GM19372 (cell line): ENCODE measurements at regions not wholly inside any gene's neighbourhood (a gene's known extent, or its start where the extent isn't known, plus 50 kb on each side); places are given as distances from the start of the nearest gene placed in this dataset.

Experiments
- ATAC-seq: cut with Tn5 transposase; IDR thresholded peaks from one replicate; pipeline ENCODE4 v1.9.1; 2021; ENCODE audit warnings: mild to moderate bottlenecking, low read depth, moderate library complexity; ENCODE audit not compliant: unreplicated experiment

DNA sequence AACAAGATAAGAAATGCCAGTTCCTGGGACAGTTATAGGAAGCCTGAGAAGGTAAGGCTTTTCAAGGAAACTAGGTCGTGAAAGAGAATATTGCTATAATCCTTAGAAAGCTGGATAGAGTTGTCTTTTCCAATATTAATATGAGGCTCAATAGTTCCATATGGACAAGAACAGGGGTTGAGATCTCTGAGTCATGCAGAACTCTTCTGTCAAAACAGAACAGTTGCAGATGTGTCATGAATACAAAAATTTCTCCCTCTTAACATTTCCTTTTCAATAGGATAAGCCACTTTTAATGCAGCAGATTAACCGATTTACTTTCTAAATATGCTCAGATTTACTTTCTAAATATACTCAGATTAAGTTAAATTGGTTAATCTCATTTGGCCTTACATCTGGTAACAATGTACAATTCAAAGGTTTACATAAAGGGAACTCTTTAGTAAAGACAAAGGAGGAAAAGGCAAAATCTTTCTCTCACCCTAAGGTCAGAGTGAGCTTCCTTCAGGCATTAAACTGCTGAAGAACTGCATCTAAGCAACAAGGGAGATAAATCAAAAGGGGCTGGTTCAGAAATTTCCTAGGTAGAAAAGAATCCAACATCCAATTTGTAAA, 104.7 kb upstream of the PCDH15 start:
- ATAC-seq = no peak

DNA sequence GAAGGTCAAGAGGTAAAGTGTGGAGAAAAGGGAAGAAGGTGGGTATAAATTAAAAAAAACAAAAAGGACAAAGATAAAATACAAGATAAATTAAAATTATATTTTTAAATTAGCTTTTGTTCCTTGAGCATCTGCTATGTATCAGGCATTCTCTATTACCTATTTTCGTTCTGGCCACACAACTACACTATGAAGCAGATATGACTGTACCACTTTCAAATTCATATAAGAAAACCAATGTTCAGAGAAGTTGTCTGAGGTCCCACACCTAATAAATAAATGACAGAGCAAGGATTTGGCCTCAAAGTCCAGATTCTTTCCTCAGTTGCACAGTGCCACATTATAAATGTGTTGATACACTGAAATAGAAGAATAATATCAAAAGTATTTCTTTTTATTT, 103.8 kb upstream of the PCDH15 start:
- ATAC-seq = no peak

DNA sequence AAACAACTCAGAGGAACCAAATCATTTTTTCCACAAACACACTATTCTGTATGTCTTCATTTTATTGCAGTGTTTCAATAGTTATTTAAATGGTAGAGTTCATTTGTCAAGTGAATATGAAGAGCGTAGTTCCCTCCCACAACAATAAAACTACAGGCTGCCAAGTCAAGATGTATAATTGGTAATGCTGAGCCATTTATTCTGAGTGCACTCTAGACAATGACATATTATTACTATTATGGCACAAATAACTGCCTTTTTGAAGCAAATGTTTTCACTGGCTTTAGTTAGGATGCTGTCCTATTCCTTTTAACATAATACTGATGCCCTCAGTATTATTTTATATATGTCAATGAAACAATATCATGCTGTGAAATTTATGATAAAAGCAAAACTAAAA, 102.7 kb upstream of the PCDH15 start:
- no peak for ATAC-seq

- no peak for ATAC-seq
These were observed 99.6 kb upstream of the PCDH15 start for GRCh38 chr10:54900584-54900983.

GRCh38 chr10:54880996-54881395, 80.0 kb upstream of the PCDH15 start:
- ATAC-seq = no peak

DNA sequence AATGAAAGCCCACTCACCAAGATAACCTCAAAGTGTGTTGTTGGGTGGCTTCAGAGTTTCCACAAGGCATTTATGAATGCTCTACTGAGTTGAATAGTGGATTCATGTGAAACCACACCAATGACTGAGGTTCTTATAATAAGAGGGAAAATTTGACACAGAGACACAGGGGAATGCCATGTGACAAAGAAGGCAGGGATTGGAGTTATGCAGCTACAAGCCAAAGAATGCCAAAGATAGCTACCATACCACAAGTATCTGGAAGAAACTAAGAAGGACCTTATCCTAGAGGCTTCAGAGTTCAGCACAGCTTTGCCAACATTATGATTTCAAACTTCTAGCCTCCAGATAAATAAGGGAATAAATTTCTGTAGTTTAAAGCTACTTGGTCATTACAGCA, 68.0 kb upstream of the PCDH15 start:
- ATAC-seq = no peak

DNA sequence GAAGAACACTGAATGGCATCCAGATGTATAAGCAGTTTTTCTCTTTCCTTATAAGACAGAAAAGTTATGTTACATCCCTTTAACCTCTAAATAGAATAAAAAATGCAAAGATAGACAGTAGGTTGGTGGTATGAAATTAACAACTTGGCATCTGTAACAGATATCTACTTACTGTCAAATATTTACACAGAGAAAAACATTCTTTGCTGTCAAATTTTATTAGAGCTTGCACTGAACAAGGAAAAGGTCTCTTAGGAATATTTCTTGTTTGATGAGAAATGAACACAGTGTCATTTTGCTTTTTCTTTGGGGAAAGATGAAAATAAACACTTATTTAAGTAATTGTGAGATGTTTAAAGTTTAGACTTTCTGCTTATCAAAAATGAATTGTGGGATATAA, 65.6 kb upstream of the PCDH15 start:
- no peak for ATAC-seq

GRCh38 chr10:54854843-54855242, 53.8 kb upstream of the PCDH15 start:
- ATAC-seq = no peak

GRCh38 chr10:54854389-54854788, 53.4 kb upstream of the PCDH15 start:
- no peak for ATAC-seq

DNA sequence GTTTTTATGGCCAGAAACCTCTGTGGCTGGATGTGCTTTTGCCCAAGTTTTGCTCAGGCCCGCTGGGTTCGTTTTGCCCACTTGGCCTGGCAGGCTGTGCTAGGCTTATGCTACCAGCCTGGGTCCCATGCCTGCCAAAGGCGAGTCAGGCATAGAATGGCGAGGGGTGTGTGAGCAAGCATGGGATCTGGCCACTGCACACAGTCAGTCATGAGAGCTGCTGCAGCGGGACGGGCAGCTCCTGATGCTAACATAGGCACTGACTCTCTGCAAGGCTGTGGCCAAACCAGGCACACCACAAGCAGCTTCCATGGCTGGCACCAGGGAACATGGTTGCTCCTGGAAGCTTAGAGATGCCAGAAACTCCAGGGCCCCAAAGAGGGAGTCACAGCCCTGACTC, 52.9 kb upstream of the PCDH15 start:
- no peak for ATAC-seq
